Stimulated activated CD8-positive, alpha-beta memory T cell treated with anti-CD3 and anti-CD28 coated beads, Interleukin-7, amount 100 ng/mL, for 24 hours (primary cell): ENCODE measurements at regions not wholly inside any gene's neighbourhood (a gene's known extent, or its start where the extent isn't known, plus 50 kb on each side); places are given as distances from the start of the nearest gene placed in this dataset.
"Not testable (repeated sequence)": the region's sequence is repeated elsewhere in the genome, so short reads cannot be mapped to it uniquely, and the experiment has no call there.

Source experiments
- DNase-seq: peaks from one replicate; pipeline ENCODE4 v3.0.0-alpha.2; 2020; ENCODE audit warnings: low read depth

- no peak for DNase-seq
Observed at GRCh38 chr16:31754998-31755615, 118.5 kb upstream of the ZNF267 start.

- DNase-seq = no peak
Observed at GRCh38 chr16:31764103-31764502, 109.5 kb upstream of the ZNF267 start.

- DNase-seq = no peak
Observed at GRCh38 chr16:31767267-31767666, 106.3 kb upstream of the ZNF267 start.

- DNase-seq = no peak
Observed at GRCh38 chr16:31780342-31780741, 93.3 kb upstream of the ZNF267 start.

GRCh38 chr16:31785126-31785525 lies 88.5 kb upstream of the ZNF267 start:
- no peak for DNase-seq

GRCh38 chr16:31807086-31807485 lies 66.5 kb upstream of the ZNF267 start:
- no peak for DNase-seq

- no peak for DNase-seq
Observed at GRCh38 chr16:31810863-31811262, 62.7 kb upstream of the ZNF267 start.

- not testable (repeated sequence) for DNase-seq
Observed at GRCh38 chr16:31816141-31816540, 57.5 kb upstream of the ZNF267 start.

- DNase-seq = no peak
Observed at GRCh38 chr16:31819386-31819785, 54.2 kb upstream of the ZNF267 start.

- no peak for DNase-seq
Observed at GRCh38 chr16:31819948-31820347, 53.7 kb upstream of the ZNF267 start.
